Activated naive CD4-positive, alpha-beta T cell treated with anti-CD3 and anti-CD28 coated beads, Interleukin-2, amount 50 U/mL, for 24 hours (primary cell): ENCODE measurements at regions not wholly inside any gene's neighbourhood (a gene's known extent, or its start where the extent isn't known, plus 50 kb on each side); places are given as distances from the start of the nearest gene placed in this dataset.
"Not testable (repeated sequence)": the region's sequence is repeated elsewhere in the genome, so short reads cannot be mapped to it uniquely, and the experiment has no call there.

Experiments used
- H3K27ac Mint-ChIP-seq: one replicate; pipeline ENCODE4 v1.8.0; 2021; ENCODE audit warnings: mild to moderate bottlenecking, mixed read lengths
- H3K27me3 Mint-ChIP-seq: one replicate; pipeline ENCODE4 v1.8.0; 2021; ENCODE audit warnings: mixed read lengths
- H3K36me3 Mint-ChIP-seq: one replicate; pipeline ENCODE4 v1.8.0; 2021; ENCODE audit warnings: mixed read lengths
- H3K4me1 Mint-ChIP-seq: one replicate; pipeline ENCODE4 v1.8.0; 2021; ENCODE audit warnings: mixed read lengths
- H3K4me3 Mint-ChIP-seq: one replicate; pipeline ENCODE4 v1.8.0; 2021; ENCODE audit warnings: mild to moderate bottlenecking, mixed read lengths
- H3K9me3 Mint-ChIP-seq: one replicate; pipeline ENCODE4 v1.8.0; 2021; ENCODE audit warnings: mixed read lengths

GRCh38 chr13:50529154-50529882 is 314.2 kb downstream of the DLEU7 start:
- peaks cover 24% of the 10 kb centered on the region for H3K4me1 Mint-ChIP-seq
- H3K27ac Mint-ChIP-seq: peak overlapping the region; percentile 4
- H3K27me3 Mint-ChIP-seq: peaks cover 3% of the 10 kb centered on the region

GRCh38 chr13:50531917-50532899 is 311.3 kb downstream of the DLEU7 start:
- peaks cover 23% of the 10 kb centered on the region for H3K4me1 Mint-ChIP-seq
- no peak overlapping the region for H3K4me3 Mint-ChIP-seq
- peak overlapping the region; percentile 46 for H3K27ac Mint-ChIP-seq
- H3K9me3 Mint-ChIP-seq: peaks cover 11% of the 10 kb centered on the region
- peaks cover 12% of the 10 kb centered on the region for H3K36me3 Mint-ChIP-seq
- peaks cover 6% of the 10 kb centered on the region for H3K27me3 Mint-ChIP-seq

More at GRCh38 chr13:50529154-50529882, 314.2 kb downstream of the DLEU7 start:
- H3K36me3 Mint-ChIP-seq: peaks cover 3% of the 10 kb centered on the region
- no peak overlapping the region for H3K4me3 Mint-ChIP-seq
- no peaks in the 10 kb centered on the region for H3K9me3 Mint-ChIP-seq

GRCh38 chr13:50535050-50535449 is 308.4 kb downstream of the DLEU7 start:
- Mint-ChIP-seq H3K9me3 (peaks cover 11% of the 10 kb centered on the region), H3K36me3 (peaks cover 16% of the 10 kb centered on the region), H3K27me3 (peaks cover 10% of the 10 kb centered on the region), H3K27ac (no peak overlapping the region), H3K4me3 (no peak overlapping the region), H3K4me1 (no peaks in the 10 kb centered on the region)

- Mint-ChIP-seq H3K4me1 (no peaks in the 10 kb centered on the region), H3K9me3 (peaks cover 16% of the 10 kb centered on the region), H3K36me3 (peaks cover 16% of the 10 kb centered on the region), H3K4me3 (no peak overlapping the region), H3K27ac (no peak overlapping the region), H3K27me3 (peaks cover 13% of the 10 kb centered on the region)
These were observed 306.5 kb downstream of the DLEU7 start for GRCh38 chr13:50537029-50537428.

- H3K4me3 Mint-ChIP-seq: no peak overlapping the region
- peaks cover 12% of the 10 kb centered on the region for H3K36me3 Mint-ChIP-seq
- H3K9me3 Mint-ChIP-seq: peaks cover 16% of the 10 kb centered on the region
- peaks cover 12% of the 10 kb centered on the region for H3K27me3 Mint-ChIP-seq
- no peaks in the 10 kb centered on the region for H3K4me1 Mint-ChIP-seq
- H3K27ac Mint-ChIP-seq: no peak overlapping the region
These were observed 303.5 kb downstream of the DLEU7 start for GRCh38 chr13:50539791-50540530.

- Mint-ChIP-seq H3K4me1 (no peaks in the 10 kb centered on the region), H3K27ac (no peak overlapping the region), H3K4me3 (no peak overlapping the region), H3K9me3 (peaks cover 5% of the 10 kb centered on the region), H3K27me3 (peaks cover 8% of the 10 kb centered on the region), H3K36me3 (peaks cover 4% of the 10 kb centered on the region)
These were observed 300.4 kb downstream of the DLEU7 start for GRCh38 chr13:50543141-50543540.

GRCh38 chr13:50543782-50544181 is 299.7 kb downstream of the DLEU7 start:
- no peaks in the 10 kb centered on the region for H3K4me1 Mint-ChIP-seq
- no peaks in the 10 kb centered on the region for H3K36me3 Mint-ChIP-seq

GRCh38 chr13:50544211-50544610 is 299.3 kb downstream of the DLEU7 start:
- H3K4me3 Mint-ChIP-seq: no peak overlapping the region
- peaks cover 5% of the 10 kb centered on the region for H3K9me3 Mint-ChIP-seq
- no peaks in the 10 kb centered on the region for H3K36me3 Mint-ChIP-seq
- peaks cover 6% of the 10 kb centered on the region for H3K27me3 Mint-ChIP-seq
- H3K4me1 Mint-ChIP-seq: no peaks in the 10 kb centered on the region
- H3K27ac Mint-ChIP-seq: no peak overlapping the region

More at GRCh38 chr13:50543782-50544181, 299.7 kb downstream of the DLEU7 start:
- Mint-ChIP-seq H3K27ac (no peak overlapping the region), H3K4me3 (no peak overlapping the region), H3K27me3 (peaks cover 6% of the 10 kb centered on the region), H3K9me3 (peaks cover 5% of the 10 kb centered on the region)

GRCh38 chr13:50547175-50547574 is 296.3 kb downstream of the DLEU7 start:
- not testable (repeated sequence) for H3K9me3 Mint-ChIP-seq, H3K27ac Mint-ChIP-seq, H3K27me3 Mint-ChIP-seq, H3K4me1 Mint-ChIP-seq, H3K36me3 Mint-ChIP-seq, H3K4me3 Mint-ChIP-seq

- H3K4me3 Mint-ChIP-seq: no peak overlapping the region
- no peaks in the 10 kb centered on the region for H3K36me3 Mint-ChIP-seq
- H3K4me1 Mint-ChIP-seq: no peaks in the 10 kb centered on the region
- peaks cover 1% of the 10 kb centered on the region for H3K27me3 Mint-ChIP-seq
- no peaks in the 10 kb centered on the region for H3K9me3 Mint-ChIP-seq
- no peak overlapping the region for H3K27ac Mint-ChIP-seq
These were observed 294.9 kb downstream of the DLEU7 start for GRCh38 chr13:50548586-50548985.

- H3K4me3 Mint-ChIP-seq: no peak overlapping the region
- peaks cover 1% of the 10 kb centered on the region for H3K27me3 Mint-ChIP-seq
- H3K9me3 Mint-ChIP-seq: no peaks in the 10 kb centered on the region
- no peaks in the 10 kb centered on the region for H3K4me1 Mint-ChIP-seq
- H3K36me3 Mint-ChIP-seq: no peaks in the 10 kb centered on the region
- H3K27ac Mint-ChIP-seq: no peak overlapping the region
These were observed 294.1 kb downstream of the DLEU7 start for GRCh38 chr13:50549221-50549942.

GRCh38 chr13:50550151-50550550 is 293.3 kb downstream of the DLEU7 start:
- H3K4me1 Mint-ChIP-seq: no peaks in the 10 kb centered on the region

GRCh38 chr13:50552424-50552966 is 291.0 kb downstream of the DLEU7 start:
- Mint-ChIP-seq H3K4me1 (no peaks in the 10 kb centered on the region), H3K4me3 (no peak overlapping the region), H3K27ac (no peak overlapping the region), H3K9me3 (no peaks in the 10 kb centered on the region), H3K27me3 (no peaks in the 10 kb centered on the region), H3K36me3 (no peaks in the 10 kb centered on the region)

More at GRCh38 chr13:50550151-50550550, 293.3 kb downstream of the DLEU7 start:
- Mint-ChIP-seq H3K27me3 (no peaks in the 10 kb centered on the region), H3K36me3 (no peaks in the 10 kb centered on the region), H3K4me3 (no peak overlapping the region), H3K9me3 (no peaks in the 10 kb centered on the region), H3K27ac (no peak overlapping the region)

GRCh38 chr13:50561739-50562138 is 281.8 kb downstream of the DLEU7 start:
- no peaks in the 10 kb centered on the region for H3K4me1 Mint-ChIP-seq
- no peak overlapping the region for H3K27ac Mint-ChIP-seq
- no peak overlapping the region for H3K4me3 Mint-ChIP-seq
- H3K36me3 Mint-ChIP-seq: no peaks in the 10 kb centered on the region
- H3K27me3 Mint-ChIP-seq: no peaks in the 10 kb centered on the region
- peaks cover 6% of the 10 kb centered on the region for H3K9me3 Mint-ChIP-seq

GRCh38 chr13:50566646-50567045 is 276.8 kb downstream of the DLEU7 start:
- H3K4me1 Mint-ChIP-seq: no peaks in the 10 kb centered on the region
- H3K36me3 Mint-ChIP-seq: no peaks in the 10 kb centered on the region
- H3K9me3 Mint-ChIP-seq: peaks cover 19% of the 10 kb centered on the region
- H3K27ac Mint-ChIP-seq: no peak overlapping the region
- H3K27me3 Mint-ChIP-seq: no peaks in the 10 kb centered on the region
- no peak overlapping the region for H3K4me3 Mint-ChIP-seq
